Loucy (cell line): ENCODE measurements at regions not wholly inside any gene's neighbourhood (a gene's known extent, or its start where the extent isn't known, plus 50 kb on each side); places are given as distances from the start of the nearest gene placed in this dataset.

Source experiments
- H2AFZ ChIP-seq: fragments of 200-600 bp; sonication (generic); 2 replicates; pipeline ENCODE4 v1.6.0; 2016; ENCODE audit warnings: antibody characterized with exemption, mild to moderate bottlenecking, low read length, moderate library complexity
- H3F3A ChIP-seq: fragments of 200-600 bp; 2 replicates; pipeline ENCODE4 v1.6.0; 2016; ENCODE audit warnings: antibody characterized with exemption, low read depth, mild to moderate bottlenecking
- H3K27me3 ChIP-seq: fragments of 200-600 bp; sonication (generic); 2 replicates; pipeline ENCODE4 v1.6.1; 2014; ENCODE audit warnings: low read length, mild to moderate bottlenecking; ENCODE audit not compliant: insufficient read depth, poor library complexity, severe bottlenecking
- H3K36me3 ChIP-seq: fragments of 200-600 bp; sonication (generic); 2 replicates; pipeline ENCODE4 v1.6.1; 2016; ENCODE audit warnings: low read length; ENCODE audit not compliant: insufficient read depth
- H3K4me1 ChIP-seq: fragments of 200-600 bp; sonication (generic); 2 replicates; pipeline ENCODE4 v1.5.1; 2014; ENCODE audit warnings: low read length, mild to moderate bottlenecking; ENCODE audit not compliant: insufficient read depth, poor library complexity, severe bottlenecking
- H3K4me2 ChIP-seq: fragments of 200-600 bp; sonication (generic); 2 replicates; pipeline ENCODE4 v1.6.0; 2014; ENCODE audit warnings: antibody characterized with exemption, low read length, low read depth, mild to moderate bottlenecking; ENCODE audit not compliant: poor library complexity, severe bottlenecking
- H3K4me3 ChIP-seq: fragments of 200-600 bp; sonication (generic); 2 replicates; pipeline ENCODE4 v1.5.1; 2014; ENCODE audit warnings: low read length, mild to moderate bottlenecking, mixed read lengths; ENCODE audit not compliant: poor library complexity, severe bottlenecking
- H3K79me2 ChIP-seq: fragments of 200-600 bp; sonication (generic); 2 replicates; pipeline ENCODE4 v1.6.1; 2014; ENCODE audit warnings: low read length; ENCODE audit not compliant: insufficient read depth
- H3K9ac ChIP-seq: fragments of 200-600 bp; sonication (generic); 2 replicates; pipeline ENCODE4 v1.6.0; 2014; ENCODE audit warnings: mild to moderate bottlenecking, low read depth, low read length, moderate library complexity; ENCODE audit not compliant: poor library complexity, severe bottlenecking
- H3K9me2 ChIP-seq: fragments of 200-600 bp; sonication (generic); replicated peaks from 2 replicates; pipeline ENCODE4 v1.6.1; 2016; ENCODE audit warnings: low read depth, low read length, mixed read lengths
- H3K9me3 ChIP-seq: fragments of 200-600 bp; sonication (generic); 2 replicates; pipeline ENCODE4 v1.6.1; 2014; ENCODE audit warnings: mild to moderate bottlenecking, antibody characterized with exemption, low read length, low read depth; ENCODE audit not compliant: insufficient read depth
- H4K20me1 ChIP-seq: fragments of 200-600 bp; sonication (generic); 2 replicates; pipeline ENCODE4 v1.6.0; 2014; ENCODE audit warnings: antibody characterized with exemption, low read length, mild to moderate bottlenecking; ENCODE audit not compliant: insufficient read depth, poor library complexity, severe bottlenecking
- EZH2phosphoT487 ChIP-seq: fragments of 200-600 bp; IDR thresholded peaks from 2 replicates; pipeline ENCODE4 v1.6.1; 2018; ENCODE audit warnings: antibody characterized with exemption, mild to moderate bottlenecking, moderate library complexity, borderline replicate concordance
- TF ChIP-seq, protein P1 (sequence below): fragments of 200-600 bp; sonication (generic); conservative IDR thresholded peaks from 2 replicates; pipeline ENCODE4 v1.5.1; 2014; ENCODE audit warnings: mild to moderate bottlenecking, antibody characterized with exemption, low read length

DNA sequence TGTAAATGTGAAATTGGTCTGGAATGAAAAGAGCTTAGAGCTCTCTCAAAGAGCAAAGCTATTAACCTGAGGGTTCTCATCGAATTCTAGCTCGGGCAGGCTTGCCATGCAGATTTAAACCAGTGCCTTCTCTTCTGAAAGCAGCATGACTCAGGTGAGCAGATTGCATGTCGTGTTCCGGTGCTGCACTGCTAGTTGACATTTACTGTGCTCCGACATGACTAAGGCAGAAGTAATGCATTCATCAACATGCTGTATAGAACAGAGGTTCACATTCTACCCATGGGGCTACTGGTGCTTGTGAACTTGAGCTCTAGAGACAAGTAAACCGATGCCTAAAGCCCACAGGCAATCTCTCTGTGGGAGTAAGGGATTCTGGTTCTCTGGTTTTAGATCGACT lies 947.7 kb downstream of the EFNB2 start:
- no peak overlapping the region for H3K4me2 ChIP-seq
- H3K9me2 ChIP-seq = no peaks in the 10 kb centered on the region
- H3K9ac ChIP-seq = no peak overlapping the region
- no peaks in the 10 kb centered on the region for H3K79me2 ChIP-seq
- TF ChIP-seq, protein P1, sequence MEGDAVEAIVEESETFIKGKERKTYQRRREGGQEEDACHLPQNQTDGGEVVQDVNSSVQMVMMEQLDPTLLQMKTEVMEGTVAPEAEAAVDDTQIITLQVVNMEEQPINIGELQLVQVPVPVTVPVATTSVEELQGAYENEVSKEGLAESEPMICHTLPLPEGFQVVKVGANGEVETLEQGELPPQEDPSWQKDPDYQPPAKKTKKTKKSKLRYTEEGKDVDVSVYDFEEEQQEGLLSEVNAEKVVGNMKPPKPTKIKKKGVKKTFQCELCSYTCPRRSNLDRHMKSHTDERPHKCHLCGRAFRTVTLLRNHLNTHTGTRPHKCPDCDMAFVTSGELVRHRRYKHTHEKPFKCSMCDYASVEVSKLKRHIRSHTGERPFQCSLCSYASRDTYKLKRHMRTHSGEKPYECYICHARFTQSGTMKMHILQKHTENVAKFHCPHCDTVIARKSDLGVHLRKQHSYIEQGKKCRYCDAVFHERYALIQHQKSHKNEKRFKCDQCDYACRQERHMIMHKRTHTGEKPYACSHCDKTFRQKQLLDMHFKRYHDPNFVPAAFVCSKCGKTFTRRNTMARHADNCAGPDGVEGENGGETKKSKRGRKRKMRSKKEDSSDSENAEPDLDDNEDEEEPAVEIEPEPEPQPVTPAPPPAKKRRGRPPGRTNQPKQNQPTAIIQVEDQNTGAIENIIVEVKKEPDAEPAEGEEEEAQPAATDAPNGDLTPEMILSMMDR = no peak
- no peak for TF ChIP-seq EZH2phosphoT487
- H3K9me3 ChIP-seq = no peaks in the 10 kb centered on the region
- H3K4me1 ChIP-seq = no peaks in the 10 kb centered on the region
- no peak overlapping the region for H2AFZ ChIP-seq
- H3K36me3 ChIP-seq = no peaks in the 10 kb centered on the region
- no peak overlapping the region for H3K4me3 ChIP-seq
- no peaks in the 10 kb centered on the region for H3F3A ChIP-seq
- no peaks in the 10 kb centered on the region for H3K27me3 ChIP-seq
- H4K20me1 ChIP-seq = no peaks in the 10 kb centered on the region

DNA sequence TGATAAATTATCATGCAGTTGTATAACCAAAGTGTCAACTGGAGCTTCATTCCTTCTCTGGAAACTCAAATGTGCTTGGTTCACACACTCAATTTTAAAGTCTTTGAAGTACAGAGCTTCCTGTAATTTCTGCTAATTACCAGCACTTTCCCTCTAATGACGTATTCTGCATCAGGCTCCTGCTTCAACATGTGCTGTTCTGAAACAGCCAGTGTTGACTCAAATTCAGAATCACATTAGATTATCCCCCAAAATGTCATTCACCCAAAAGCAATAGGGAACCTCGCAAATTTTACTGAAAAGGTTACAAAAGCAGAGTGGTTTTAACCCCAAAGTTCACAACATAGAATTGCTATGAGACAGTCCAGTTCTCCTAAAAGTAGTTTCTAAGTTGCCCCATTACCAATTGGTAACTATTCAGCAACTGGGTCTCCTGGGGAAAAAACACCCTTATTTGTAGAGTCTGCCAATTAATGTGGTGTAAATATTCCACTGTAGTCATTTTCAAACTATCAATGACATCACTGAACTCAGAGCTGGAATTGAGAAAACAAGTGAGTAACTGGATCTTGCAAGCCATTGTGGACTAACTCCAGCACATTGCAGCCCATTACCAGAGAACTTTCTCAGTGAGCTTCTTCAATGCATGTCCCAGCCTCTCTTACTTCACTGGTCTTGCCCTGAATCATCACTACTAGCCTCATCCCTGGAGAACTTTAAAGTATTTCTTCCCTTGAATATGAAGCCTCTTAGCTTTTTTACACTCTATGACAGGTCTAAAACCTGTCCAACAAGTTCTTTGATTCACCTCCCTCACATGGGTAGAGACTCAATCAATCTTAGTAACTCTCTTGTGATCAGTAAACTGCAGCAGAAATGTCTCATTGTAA lies 955.4 kb downstream of the EFNB2 start:
- Histone ChIP-seq H3K9me2 (no peaks in the 10 kb centered on the region), H3K79me2 (no peaks in the 10 kb centered on the region), H3K4me1 (no peaks in the 10 kb centered on the region), H2AFZ (no peak overlapping the region), H3K9me3 (no peaks in the 10 kb centered on the region), H3F3A (no peaks in the 10 kb centered on the region), H3K4me2 (no peak overlapping the region), H4K20me1 (no peaks in the 10 kb centered on the region), H3K9ac (no peak overlapping the region), H3K4me3 (no peak overlapping the region), H3K27me3 (no peaks in the 10 kb centered on the region), H3K36me3 (no peaks in the 10 kb centered on the region)
- TF ChIP-seq EZH2phosphoT487 = no peak
- TF ChIP-seq, protein P1 = no peak

DNA sequence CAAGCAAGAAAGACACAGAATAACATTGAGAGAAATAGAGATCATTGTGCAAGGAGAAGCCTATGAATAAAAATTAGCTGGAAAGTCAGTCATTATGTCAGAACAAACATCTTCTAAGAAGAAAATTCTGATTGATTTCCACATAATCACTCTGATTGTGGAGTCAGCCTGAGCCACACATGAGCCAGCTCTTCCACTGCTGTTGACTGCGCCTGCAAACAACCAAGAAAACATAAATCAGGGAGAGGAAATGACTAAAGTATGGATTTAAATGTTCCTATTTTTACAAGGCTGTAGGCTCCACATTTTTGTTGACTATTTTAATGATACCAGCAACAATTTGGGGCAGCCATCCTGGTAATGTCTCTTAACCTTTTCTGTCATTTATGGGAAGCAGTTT lies 962.3 kb downstream of the EFNB2 start:
- Histone ChIP-seq H3K9me3 (no peaks in the 10 kb centered on the region), H2AFZ (no peak overlapping the region), H3K4me2 (no peak overlapping the region), H3K9me2 (no peaks in the 10 kb centered on the region), H3K4me1 (no peaks in the 10 kb centered on the region), H4K20me1 (no peaks in the 10 kb centered on the region), H3K9ac (no peak overlapping the region), H3K27me3 (no peaks in the 10 kb centered on the region), H3K79me2 (no peaks in the 10 kb centered on the region), H3K4me3 (no peak overlapping the region), H3F3A (no peaks in the 10 kb centered on the region), H3K36me3 (no peaks in the 10 kb centered on the region)
- TF ChIP-seq, protein P1 = no peak
- no peak for TF ChIP-seq EZH2phosphoT487
